Putamen (tissue), 1 donor: ENCODE measurements at regions not wholly inside any gene's neighbourhood (a gene's known extent, or its start where the extent isn't known, plus 50 kb on each side); places are given as distances from the start of the nearest gene placed in this dataset.

Source experiments
- DNase-seq: peaks from one replicate; pipeline ENCODE4 v3.0.0-alpha.2; 2016; ENCODE audit warnings: low spot score

DNA sequence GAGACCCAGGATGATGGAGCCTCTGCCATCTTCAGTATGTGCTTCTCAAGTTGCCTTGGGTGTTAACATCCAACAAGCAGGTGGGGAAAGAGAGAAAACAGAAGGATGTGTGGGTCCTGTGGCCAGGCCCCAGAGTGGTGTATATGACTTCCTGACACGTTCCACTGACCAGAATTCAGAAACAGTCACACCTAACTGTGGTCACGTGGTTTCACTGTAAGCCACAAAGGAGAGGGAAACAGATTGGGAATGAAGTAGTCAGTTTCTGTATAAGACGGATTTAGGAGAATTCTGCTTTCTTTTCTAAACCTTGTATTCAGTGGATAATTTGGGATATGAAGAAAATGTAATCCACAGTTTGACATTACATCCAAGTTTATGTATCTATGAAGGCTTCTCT is 454.1 kb upstream of the IL12A start:
- DNase-seq = no peak

DNA sequence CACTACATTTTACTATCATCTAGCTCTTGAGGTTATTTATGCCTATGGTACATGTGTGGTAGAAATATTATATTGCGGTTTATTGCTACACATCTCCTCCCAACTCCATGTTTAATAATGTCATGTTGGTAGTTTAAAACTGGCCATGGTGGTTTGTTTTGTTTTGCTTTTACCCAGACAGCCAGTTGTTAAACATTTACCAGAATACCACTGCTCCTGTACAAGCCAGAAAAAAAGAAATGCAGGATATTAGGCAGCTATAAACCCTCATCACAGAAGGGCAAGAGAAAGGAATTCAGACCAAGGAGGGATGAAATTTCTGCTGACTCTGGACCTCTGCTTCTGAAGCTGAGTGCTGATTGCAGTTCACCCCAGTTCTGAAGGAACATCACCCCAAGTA is 451.8 kb upstream of the IL12A start:
- no peak for DNase-seq

DNA sequence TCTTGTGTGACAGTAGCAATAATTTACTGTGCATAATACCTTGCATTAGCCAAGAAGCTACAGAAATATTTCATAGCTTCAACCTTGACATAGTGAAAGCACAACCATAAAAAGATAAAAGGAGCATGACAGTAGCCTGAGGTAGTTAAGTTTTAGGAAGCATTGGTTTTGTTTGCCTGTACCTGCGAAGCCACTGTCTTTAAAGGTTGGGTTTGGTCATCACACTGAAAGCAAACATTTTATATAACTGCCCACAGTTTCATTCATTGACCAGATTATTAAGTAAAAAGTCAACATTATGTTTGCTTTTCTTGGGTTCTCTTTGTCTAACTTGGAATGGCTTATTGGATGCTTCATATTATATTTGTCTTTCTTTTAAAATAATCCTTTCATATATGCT is 450.1 kb upstream of the IL12A start:
- DNase-seq = no peak

- DNase-seq = no peak
Measured at GRCh38 chr3:159540882-159541495, 447.6 kb upstream of the IL12A start.

GRCh38 chr3:159548675-159549335 is 439.8 kb upstream of the IL12A start:
- DNase-seq = no peak

- DNase-seq = no peak
Measured at GRCh38 chr3:159555205-159555604, 433.4 kb upstream of the IL12A start.

- DNase-seq = no peak
Measured at GRCh38 chr3:159559771-159560170, 428.9 kb upstream of the IL12A start.

DNA sequence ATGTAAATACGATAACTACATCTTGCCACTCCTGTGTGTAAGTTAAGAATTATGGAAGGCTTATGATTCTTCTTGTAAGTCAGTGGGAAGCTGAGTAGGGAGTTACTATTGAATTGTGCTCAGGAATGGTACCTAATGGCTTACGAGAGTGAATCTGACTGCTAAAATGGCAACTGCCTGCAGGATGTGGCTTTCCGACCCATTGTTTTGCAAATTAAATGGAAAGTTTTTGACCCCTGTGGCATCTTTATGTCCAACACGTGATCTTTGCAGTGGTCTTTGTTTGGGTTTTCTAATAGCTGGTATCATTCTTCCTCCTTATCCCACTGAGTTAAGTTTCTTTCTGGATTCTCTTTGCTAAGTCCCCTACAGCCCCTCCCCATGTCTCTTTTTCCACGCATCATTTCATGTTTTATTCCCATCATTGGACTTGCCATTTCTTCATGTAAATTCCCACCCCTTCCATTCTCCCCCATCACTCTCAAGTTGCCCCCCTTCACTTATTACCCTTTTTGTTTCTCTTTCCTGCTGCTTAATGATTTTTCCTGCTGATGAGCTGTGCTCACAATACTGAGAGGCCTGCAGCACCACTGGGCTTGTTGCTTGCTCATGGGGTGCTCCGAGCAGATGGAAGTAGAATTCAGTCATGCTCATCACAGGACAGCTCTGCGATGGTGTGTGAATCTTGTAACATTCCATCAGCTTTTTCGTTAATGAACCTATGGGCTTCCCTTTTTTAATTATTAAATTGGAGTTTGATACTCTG is 428.2 kb upstream of the IL12A start:
- no peak for DNase-seq

DNA sequence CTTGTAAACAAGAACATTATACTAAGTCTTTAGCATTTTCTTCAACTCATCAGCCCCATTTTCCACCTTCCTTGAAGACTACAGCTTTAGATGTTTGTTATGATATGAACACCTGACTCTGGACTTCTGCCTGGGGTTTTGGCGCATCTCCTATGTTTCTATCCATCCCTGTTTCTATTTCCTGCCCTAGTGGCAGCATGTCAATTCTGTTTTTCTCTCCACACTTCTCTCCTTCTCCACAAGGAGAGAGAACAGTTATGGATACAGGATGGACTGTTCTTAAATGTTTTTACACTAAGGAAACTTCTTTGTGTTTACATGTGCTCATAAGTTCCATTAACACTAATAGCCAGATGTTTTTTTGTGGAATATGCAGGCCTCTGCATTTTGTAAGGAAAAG is 423.3 kb upstream of the IL12A start:
- no peak for DNase-seq

GRCh38 chr3:159583662-159584061 is 405.0 kb upstream of the IL12A start:
- DNase-seq = no peak

DNA sequence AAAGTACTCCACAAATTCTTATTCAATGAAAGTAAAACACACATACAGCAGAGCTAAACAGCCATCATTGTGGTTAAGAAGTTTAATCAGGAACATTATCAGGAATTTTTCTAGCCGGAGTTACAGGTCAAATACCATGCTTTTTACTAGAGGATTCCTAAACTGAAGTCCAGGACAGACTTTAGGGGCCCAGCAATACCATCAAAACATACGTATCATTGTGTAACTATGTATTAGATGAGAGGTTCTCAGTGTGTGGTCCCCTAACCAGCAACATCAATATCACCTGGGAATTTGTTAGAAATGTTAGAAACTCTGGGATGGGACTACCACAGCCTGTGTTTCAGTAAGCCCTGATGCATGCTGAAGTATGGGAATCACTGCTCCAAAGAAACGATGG is 404.2 kb upstream of the IL12A start:
- DNase-seq = no peak

GRCh38 chr3:159586571-159587202 is 401.9 kb upstream of the IL12A start:
- no peak for DNase-seq

- no peak for DNase-seq
Measured at GRCh38 chr3:159593927-159594605, 394.6 kb upstream of the IL12A start.

GRCh38 chr3:159600291-159600690 is 388.3 kb upstream of the IL12A start:
- no peak for DNase-seq

DNA sequence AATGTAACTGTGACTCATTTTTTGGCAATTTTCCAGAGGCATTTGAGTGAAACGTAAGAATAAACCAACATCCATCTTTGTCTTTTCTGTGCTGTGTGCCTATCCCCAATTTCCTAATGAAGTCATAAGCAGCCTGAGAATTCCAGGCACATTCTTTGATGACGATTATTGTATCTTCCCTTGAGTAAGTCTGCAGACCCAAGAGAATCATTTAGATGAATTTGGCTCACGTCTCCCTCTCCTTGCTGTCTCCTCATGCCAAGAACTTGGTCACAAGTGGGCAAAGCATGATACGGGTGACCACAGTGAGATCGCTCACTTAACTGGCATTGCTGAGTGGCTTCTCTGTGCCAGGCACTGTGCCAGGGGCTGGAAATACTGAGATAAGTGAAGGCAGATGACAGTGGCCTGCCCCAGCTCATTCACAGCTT is 384.5 kb upstream of the IL12A start:
- DNase-seq = no peak

DNA sequence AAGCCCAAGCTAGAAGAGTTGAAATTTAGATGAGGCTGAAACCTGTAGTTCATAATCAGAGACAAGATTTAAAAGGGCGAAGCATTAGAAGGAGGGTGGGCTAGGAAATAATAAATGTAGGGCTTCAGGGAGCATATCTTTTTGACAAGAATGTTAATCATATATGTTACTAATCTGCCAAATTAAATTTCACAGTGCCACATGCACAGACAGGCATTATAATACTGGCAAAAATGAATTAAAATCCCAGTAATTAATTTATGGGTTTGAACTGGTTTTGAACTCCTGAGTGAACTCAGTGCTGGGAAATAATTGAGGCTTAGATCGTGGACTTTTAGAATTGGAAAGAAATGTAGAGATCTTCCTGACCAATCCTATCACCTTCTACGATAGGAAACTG is 383.5 kb upstream of the IL12A start:
- DNase-seq = no peak

- DNase-seq = no peak
Measured at GRCh38 chr3:159605776-159606175, 382.9 kb upstream of the IL12A start.

DNA sequence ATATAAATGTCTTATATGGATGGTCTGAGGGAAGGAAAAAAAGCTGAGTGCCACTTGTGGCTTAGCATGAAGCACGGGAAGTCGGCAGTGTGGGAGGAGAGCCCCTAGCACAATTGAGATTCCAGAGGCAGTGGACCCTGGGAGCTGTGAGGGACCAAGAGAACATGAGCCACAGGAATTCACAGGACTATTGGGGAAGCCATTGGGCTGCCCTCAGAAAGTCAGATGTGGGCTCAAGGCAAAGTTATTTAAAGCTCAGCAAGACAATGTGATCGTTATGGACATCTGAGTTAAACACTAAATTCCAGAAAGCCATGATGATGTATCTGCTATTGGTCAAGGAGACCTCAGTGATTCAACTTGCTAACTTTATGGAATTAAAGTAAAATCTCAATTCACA is 380.8 kb upstream of the IL12A start:
- DNase-seq = no peak

DNA sequence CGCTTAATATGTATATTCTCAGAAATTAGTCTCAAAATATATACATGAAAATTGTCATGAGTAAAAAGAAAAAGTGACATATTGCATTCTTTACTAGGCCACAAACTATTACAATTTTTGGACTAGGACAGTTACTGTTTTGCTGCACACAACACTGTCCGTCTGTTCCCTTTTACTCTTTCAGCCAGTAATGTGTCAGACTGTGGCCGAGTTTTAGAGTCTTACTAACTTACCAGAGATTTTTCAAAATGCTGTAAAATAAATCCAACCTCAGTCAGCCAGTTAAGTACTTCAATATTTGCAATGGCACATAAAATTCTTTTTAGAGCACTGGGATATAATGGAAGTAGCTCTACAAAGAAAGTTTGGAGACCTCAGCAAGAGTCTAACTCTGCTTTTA is 380.3 kb upstream of the IL12A start:
- no peak for DNase-seq

GRCh38 chr3:159609625-159610024 is 379.0 kb upstream of the IL12A start:
- no peak for DNase-seq

DNA sequence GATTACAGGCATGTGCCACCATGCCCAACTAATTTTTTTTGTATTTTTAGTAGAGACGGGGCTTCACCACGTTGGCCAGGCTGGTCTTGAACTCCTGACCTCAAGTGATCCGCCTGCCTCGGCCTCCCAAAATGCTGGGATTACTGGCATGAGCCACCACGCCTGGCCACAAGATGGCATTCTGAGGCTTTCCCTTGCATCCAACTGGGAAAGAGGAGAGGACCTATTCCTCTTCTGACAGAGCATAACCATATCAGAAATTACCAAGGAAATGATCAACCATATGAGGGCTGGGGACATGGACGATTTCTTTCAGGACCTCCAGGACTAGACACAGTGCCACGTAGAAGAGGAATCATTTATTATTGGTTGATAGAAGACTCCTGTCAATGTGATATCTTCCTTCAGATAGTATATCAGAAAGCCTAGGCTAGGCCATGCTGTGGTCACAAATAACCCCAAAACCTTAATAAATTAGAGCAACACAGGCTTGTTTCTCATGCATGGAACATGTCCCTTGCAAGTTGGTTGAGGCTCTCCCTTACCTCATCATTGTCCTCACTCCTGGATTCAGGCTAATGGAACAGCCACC is 372.3 kb upstream of the IL12A start:
- DNase-seq = no peak

- no peak for DNase-seq
Measured at GRCh38 chr3:159619341-159619885, 369.2 kb upstream of the IL12A start.
